SK-N-SH (cell line): ENCODE measurements at regions not wholly inside any gene's neighbourhood (a gene's known extent, or its start where the extent isn't known, plus 50 kb on each side); places are given as distances from the start of the nearest gene placed in this dataset.

Source experiments
- CTCF ChIA-PET: fragments of 300-600, 350-600 bp; formaldehyde crosslinking; extraction: SDS; loops from one replicate; lab custom pipeline; 2021; lab: Yijun Ruan, JAX
- POLR2A ChIA-PET: fragments of 350-600 bp; sonication (Branson Sonifier 250); formaldehyde crosslinking; extraction: SDS; loops from one replicate; lab custom pipeline; 2020; ENCODE audit warnings: antibody characterized with exemption, inconsistent platforms; lab: Yijun Ruan, JAX
- DNase-seq: peaks from one replicate; pipeline ENCODE4 v3.0.0; 2012
- H2AFZ ChIP-seq: fragments of 200-600 bp; sonication (generic); 2 replicates; pipeline ENCODE4 v1.8.1; 2016; ENCODE audit warnings: antibody characterized with exemption, mild to moderate bottlenecking, low read depth
- H3F3A ChIP-seq: fragments of 200-600 bp; sonication (generic); replicated peaks from 2 replicates; pipeline ENCODE3; 2016; ENCODE audit warnings: antibody characterized with exemption, mild to moderate bottlenecking; ENCODE audit not compliant: insufficient read depth
- H3K27ac ChIP-seq, 2 experiments: fragments of 200-500 bp in 1 of 2; fragments of 200-600 bp in 1 of 2; sonication (Bioruptor generic) in 1 of 2; sonication (generic), shearing (Covaris generic) in 1 of 2; 2 replicates each; pipeline versions ENCODE4 v1.5.1 to v1.6.1; 2014 to 2016; ENCODE audit warnings: low read depth in 2 of 2, inconsistent platforms in 1 of 2, low read length in 1 of 2, mild to moderate bottlenecking in 1 of 2, mixed read lengths in 1 of 2
- H3K27me3 ChIP-seq: fragments of 200-600 bp; sonication (generic), shearing (Covaris generic); 2 replicates; pipeline ENCODE4 v1.6.1; 2016; ENCODE audit warnings: mixed run types; ENCODE audit not compliant: insufficient read depth
- H3K36me3 ChIP-seq, 2 experiments: fragments of 200-500 bp in 1 of 2; fragments of 200-600 bp in 1 of 2; sonication (Bioruptor generic) in 1 of 2; sonication (generic) in 1 of 2; replicated peaks in 1 of 2; 2 replicates each; pipeline versions ENCODE3 to v1.5.1; 2014 to 2016; ENCODE audit warnings: low read length in 1 of 2, mild to moderate bottlenecking in 1 of 2; ENCODE audit not compliant: insufficient read depth in 2 of 2, control insufficient read depth in 1 of 2
- H3K4me1 ChIP-seq, 2 experiments: fragments of 200-500 bp in 1 of 2; fragments of 200-600 bp in 1 of 2; sonication (Bioruptor generic) in 1 of 2; sonication (generic), shearing (Covaris generic) in 1 of 2; 2 replicates each; pipeline versions ENCODE4 v1.5.1 to v1.6.1; 2014 to 2016; ENCODE audit warnings: low read depth in 1 of 2, low read length in 1 of 2, mixed run types in 1 of 2; ENCODE audit not compliant: insufficient read depth in 2 of 2, control insufficient read depth in 1 of 2
- H3K4me2 ChIP-seq: fragments of 200-600 bp; sonication (generic), shearing (Covaris generic); 2 replicates; pipeline ENCODE4 v1.6.1; 2017; ENCODE audit warnings: mixed run types
- H3K4me3 ChIP-seq, 2 experiments: fragments of 200-500 bp in 1 of 2; fragments of 200-600 bp in 1 of 2; sonication (Bioruptor generic) in 1 of 2; sonication (generic), shearing (Covaris generic) in 1 of 2; 2 replicates each; pipeline versions ENCODE4 v1.5.1 to v1.8.1; 2014 to 2016; ENCODE audit warnings: low read depth in 2 of 2, inconsistent platforms in 1 of 2, low read length in 1 of 2, mild to moderate bottlenecking in 1 of 2, mixed read lengths in 1 of 2, moderate library complexity in 1 of 2
- H3K79me2 ChIP-seq: fragments of 200-600 bp; sonication (generic); 2 replicates; pipeline ENCODE4 v1.8.1; 2017; ENCODE audit warnings: mild to moderate bottlenecking; ENCODE audit not compliant: insufficient read depth
- H3K9ac ChIP-seq: fragments of 200-600 bp; sonication (generic); 2 replicates; pipeline ENCODE4 v1.6.1; 2017; ENCODE audit warnings: mixed run types
- H3K9me2 ChIP-seq: fragments of 200-600 bp; sonication (generic); 2 replicates; pipeline ENCODE4 v1.6.1; 2017; ENCODE audit warnings: mixed run types
- H3K9me3 ChIP-seq: fragments of 200-600 bp; sonication (generic); 2 replicates; pipeline ENCODE4 v1.6.1; 2017; ENCODE audit warnings: mixed run types, mild to moderate bottlenecking, moderate library complexity
- H4K20me1 ChIP-seq: fragments of 200-600 bp; sonication (generic); 2 replicates; pipeline ENCODE4 v1.6.1; 2017; ENCODE audit warnings: mild to moderate bottlenecking, mixed run types; ENCODE audit not compliant: insufficient read depth
- CHD2 ChIP-seq: fragments of 150-350 bp; IDR thresholded peaks from 2 replicates; pipeline ENCODE4 v1.6.1; 2018; ENCODE audit warnings: low read length; ENCODE audit not compliant: partially characterized antibody
- FOXJ3 ChIP-seq: sonication (generic); formaldehyde crosslinking; IDR thresholded peaks from 2 replicates; pipeline ENCODE4 v1.5.1; 2020; ENCODE audit warnings: mild to moderate bottlenecking, missing genetic modification reagents
- FOXM1 ChIP-seq: IDR thresholded peaks from 2 replicates; pipeline ENCODE4 v1.4.0; 2012; ENCODE audit warnings: low read depth, mild to moderate bottlenecking
- GATA2 ChIP-seq: sonication (generic); formaldehyde crosslinking; IDR thresholded peaks from 2 replicates; pipeline ENCODE4 v1.5.0; 2020; ENCODE audit warnings: mild to moderate bottlenecking, missing genetic modification reagents
- MEF2A ChIP-seq: IDR thresholded peaks from 2 replicates; pipeline ENCODE4 v1.4.0; 2012; ENCODE audit warnings: low read depth, borderline replicate concordance
- MXI1 ChIP-seq: IDR thresholded peaks from 2 replicates; pipeline ENCODE4 v1.6.1; 2012; ENCODE audit warnings: mild to moderate bottlenecking, low read depth, low read length, improper control_type of control experiment
- NRF1 ChIP-seq: IDR thresholded peaks from 2 replicates; pipeline ENCODE4 v1.6.1; 2012; ENCODE audit warnings: low read depth, mild to moderate bottlenecking, low read length
- POLR2AphosphoS5 ChIP-seq: IDR thresholded peaks from 2 replicates; pipeline ENCODE4 v1.6.1; 2012; ENCODE audit warnings: low read depth, low read length
- RFX5 ChIP-seq: IDR thresholded peaks from 2 replicates; pipeline ENCODE4 v1.6.1; 2012; ENCODE audit warnings: mild to moderate bottlenecking, improper control_type of control experiment, low read length
- RXRA ChIP-seq: IDR thresholded peaks from 2 replicates; pipeline ENCODE4 v1.4.0; 2012; ENCODE audit warnings: low read depth, mild to moderate bottlenecking, borderline replicate concordance
- SMC3 ChIP-seq: IDR thresholded peaks from 2 replicates; pipeline ENCODE4 v1.6.1; 2012; ENCODE audit warnings: low read depth, low read length, improper control_type of control experiment
- TAF1 ChIP-seq: IDR thresholded peaks from 2 replicates; pipeline ENCODE4 v1.6.1; 2012; ENCODE audit warnings: low read depth, mild to moderate bottlenecking, low read length, moderate library complexity, borderline replicate concordance
- TCF12 ChIP-seq: IDR thresholded peaks from 2 replicates; pipeline ENCODE4 v1.4.0; 2012
- TEAD4 ChIP-seq: IDR thresholded peaks from 2 replicates; pipeline ENCODE4 v1.4.0; 2012; ENCODE audit warnings: mild to moderate bottlenecking, borderline replicate concordance; ENCODE audit not compliant: insufficient read depth
- YY1 ChIP-seq: IDR thresholded peaks from 2 replicates; pipeline ENCODE4 v1.4.0; 2012; ENCODE audit warnings: low read depth, mild to moderate bottlenecking
- WGBS: methylation state at CpG from one replicate; pipeline ENCODE4 v1.1.6; 2017; ENCODE audit warnings: low lambda C conversion rate; 5-methylcytosine and 5-hydroxymethylcytosine counted together
- TF ChIP-seq, protein P1 (sequence below): fragments of 150-350 bp; IDR thresholded peaks from 2 replicates; pipeline ENCODE4 v1.6.1; 2016; ENCODE audit warnings: mild to moderate bottlenecking, low read depth, low read length
- TF ChIP-seq, protein P2 (sequence below): IDR thresholded peaks from 2 replicates; pipeline ENCODE4 v1.4.0; 2012; ENCODE audit warnings: low read depth
- TF ChIP-seq, protein P3 (sequence below): IDR thresholded peaks from 2 replicates; pipeline ENCODE4; 2012
- TF ChIP-seq, protein P4 (sequence below): fragments of 200-600 bp; sonication (generic); IDR thresholded peaks from 2 replicates; pipeline ENCODE4 v1.6.1; 2017; ENCODE audit warnings: antibody characterized with exemption, mild to moderate bottlenecking, moderate library complexity
- TF ChIP-seq, protein P5 (sequence below): fragments of 150-350 bp; IDR thresholded peaks from 2 replicates; pipeline ENCODE4 v1.6.1; 2017; ENCODE audit warnings: antibody characterized with exemption, low read length, low read depth, borderline replicate concordance

DNA sequence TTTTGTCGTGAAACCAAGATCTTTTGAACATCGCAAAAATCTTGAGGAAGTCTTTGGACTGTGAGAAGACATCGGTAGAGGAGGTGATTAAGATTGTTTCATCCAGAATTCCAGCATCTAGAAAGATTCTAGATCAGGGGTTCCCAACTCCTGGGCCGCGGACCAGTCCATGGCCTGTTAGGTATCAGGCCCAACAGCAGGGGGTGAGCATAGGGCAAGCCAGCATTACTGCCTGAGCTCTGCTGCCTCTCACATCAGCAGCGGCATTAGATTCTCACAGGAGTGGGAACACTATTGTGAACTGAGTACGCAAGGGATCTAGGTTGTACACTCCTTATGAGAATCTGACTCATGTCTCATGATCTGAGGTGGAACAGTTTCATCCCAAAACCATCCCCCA lies 600.6 kb upstream of the CDH11 start:
- no peak overlapping the region for H3K27ac ChIP-seq
- no peaks in the 10 kb centered on the region for H3K79me2 ChIP-seq
- TF ChIP-seq TAF1 = no peak
- TF ChIP-seq MEF2A = no peak
- no peak for TF ChIP-seq FOXJ3 (CRISPR knock-in tag)
- TF ChIP-seq, protein P1, sequence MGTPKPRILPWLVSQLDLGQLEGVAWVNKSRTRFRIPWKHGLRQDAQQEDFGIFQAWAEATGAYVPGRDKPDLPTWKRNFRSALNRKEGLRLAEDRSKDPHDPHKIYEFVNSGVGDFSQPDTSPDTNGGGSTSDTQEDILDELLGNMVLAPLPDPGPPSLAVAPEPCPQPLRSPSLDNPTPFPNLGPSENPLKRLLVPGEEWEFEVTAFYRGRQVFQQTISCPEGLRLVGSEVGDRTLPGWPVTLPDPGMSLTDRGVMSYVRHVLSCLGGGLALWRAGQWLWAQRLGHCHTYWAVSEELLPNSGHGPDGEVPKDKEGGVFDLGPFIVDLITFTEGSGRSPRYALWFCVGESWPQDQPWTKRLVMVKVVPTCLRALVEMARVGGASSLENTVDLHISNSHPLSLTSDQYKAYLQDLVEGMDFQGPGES = no peak
- TF ChIP-seq RXRA = no peak
- TF ChIP-seq, protein P2, sequence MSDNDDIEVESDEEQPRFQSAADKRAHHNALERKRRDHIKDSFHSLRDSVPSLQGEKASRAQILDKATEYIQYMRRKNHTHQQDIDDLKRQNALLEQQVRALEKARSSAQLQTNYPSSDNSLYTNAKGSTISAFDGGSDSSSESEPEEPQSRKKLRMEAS = no peak
- TF ChIP-seq YY1 = no peak
- no peak for TF ChIP-seq CHD2
- TF ChIP-seq, all 33 proteins: peak for 0
- H4K20me1 ChIP-seq = no peaks in the 10 kb centered on the region
- no peak overlapping the region for H2AFZ ChIP-seq
- no peaks in the 10 kb centered on the region for H3K9me2 ChIP-seq
- H3F3A ChIP-seq = peaks cover 6% of the 10 kb centered on the region
- no peaks in the 10 kb centered on the region for H3K9me3 ChIP-seq
- ChIA-PET CTCF (no interaction called here), POLR2A (no interaction called here)
- H3K9ac ChIP-seq = no peak overlapping the region
- no peak for DNase-seq
- no peak overlapping the region for H3K4me2 ChIP-seq
- H3K4me3 ChIP-seq = no peak overlapping the region
- 80% methylated on average over 7 of the region's 7 CpGs for WGBS
- peaks cover 2 to 5% of the 10 kb centered on the region in 2 experiments; a peak in 2 of 4 replicates for H3K4me1 ChIP-seq
- H3K36me3 ChIP-seq = no peaks in the 10 kb centered on the region
- no peaks in the 10 kb centered on the region for H3K27me3 ChIP-seq

DNA sequence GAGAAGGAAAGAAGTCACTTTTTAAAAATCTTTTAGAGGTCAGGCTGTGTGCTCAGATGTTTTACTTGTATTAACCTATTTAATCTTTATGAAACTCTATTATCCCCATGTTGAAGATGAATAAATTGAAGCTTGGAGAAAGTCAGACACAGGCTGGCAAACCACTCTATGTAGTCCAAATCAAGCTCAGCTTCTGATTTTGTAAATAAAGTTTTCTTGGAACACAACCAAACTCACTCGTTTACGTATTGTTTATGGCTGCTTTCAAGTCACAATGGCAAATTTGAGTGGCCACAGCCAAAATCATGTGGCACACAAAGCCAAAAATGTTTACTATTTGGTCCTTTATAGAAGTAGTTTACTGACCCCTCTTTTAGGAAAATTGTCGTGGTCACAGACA lies 596.0 kb upstream of the CDH11 start:
- 49% methylated on average over 3 of the region's 3 CpGs for WGBS
- Histone ChIP-seq H3K9me2 (no peaks in the 10 kb centered on the region), H3K4me1 (no peaks in the 10 kb centered on the region), H3K36me3 (no peaks in the 10 kb centered on the region), H3F3A (no peaks in the 10 kb centered on the region), H3K79me2 (no peaks in the 10 kb centered on the region), H2AFZ (no peak overlapping the region), H3K9ac (no peak overlapping the region), H3K9me3 (no peaks in the 10 kb centered on the region), H3K4me3 (no peak overlapping the region), H3K27me3 (no peaks in the 10 kb centered on the region; the same call in 1 of the 2 replicates)
- POLR2A ChIA-PET = no interaction called here
- DNase-seq = no peak
- no peak for TF ChIP-seq TAF1
- no peak for TF ChIP-seq TCF12
- no peak for TF ChIP-seq FOXJ3 (CRISPR knock-in tag)
- TF ChIP-seq MXI1 = no peak
- TF ChIP-seq, protein P3, sequence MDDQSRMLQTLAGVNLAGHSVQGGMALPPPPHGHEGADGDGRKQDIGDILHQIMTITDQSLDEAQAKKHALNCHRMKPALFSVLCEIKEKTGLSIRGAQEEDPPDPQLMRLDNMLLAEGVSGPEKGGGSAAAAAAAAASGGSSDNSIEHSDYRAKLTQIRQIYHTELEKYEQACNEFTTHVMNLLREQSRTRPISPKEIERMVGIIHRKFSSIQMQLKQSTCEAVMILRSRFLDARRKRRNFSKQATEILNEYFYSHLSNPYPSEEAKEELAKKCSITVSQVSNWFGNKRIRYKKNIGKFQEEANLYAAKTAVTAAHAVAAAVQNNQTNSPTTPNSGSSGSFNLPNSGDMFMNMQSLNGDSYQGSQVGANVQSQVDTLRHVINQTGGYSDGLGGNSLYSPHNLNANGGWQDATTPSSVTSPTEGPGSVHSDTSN = no peak
- no peak for TF ChIP-seq POLR2AphosphoS5
- no peak for TF ChIP-seq YY1
- no peak for TF ChIP-seq RFX5
- TF ChIP-seq NRF1 = no peak
- TF ChIP-seq TEAD4 = no peak
- TF ChIP-seq MEF2A = no peak
- TF ChIP-seq, protein P4, sequence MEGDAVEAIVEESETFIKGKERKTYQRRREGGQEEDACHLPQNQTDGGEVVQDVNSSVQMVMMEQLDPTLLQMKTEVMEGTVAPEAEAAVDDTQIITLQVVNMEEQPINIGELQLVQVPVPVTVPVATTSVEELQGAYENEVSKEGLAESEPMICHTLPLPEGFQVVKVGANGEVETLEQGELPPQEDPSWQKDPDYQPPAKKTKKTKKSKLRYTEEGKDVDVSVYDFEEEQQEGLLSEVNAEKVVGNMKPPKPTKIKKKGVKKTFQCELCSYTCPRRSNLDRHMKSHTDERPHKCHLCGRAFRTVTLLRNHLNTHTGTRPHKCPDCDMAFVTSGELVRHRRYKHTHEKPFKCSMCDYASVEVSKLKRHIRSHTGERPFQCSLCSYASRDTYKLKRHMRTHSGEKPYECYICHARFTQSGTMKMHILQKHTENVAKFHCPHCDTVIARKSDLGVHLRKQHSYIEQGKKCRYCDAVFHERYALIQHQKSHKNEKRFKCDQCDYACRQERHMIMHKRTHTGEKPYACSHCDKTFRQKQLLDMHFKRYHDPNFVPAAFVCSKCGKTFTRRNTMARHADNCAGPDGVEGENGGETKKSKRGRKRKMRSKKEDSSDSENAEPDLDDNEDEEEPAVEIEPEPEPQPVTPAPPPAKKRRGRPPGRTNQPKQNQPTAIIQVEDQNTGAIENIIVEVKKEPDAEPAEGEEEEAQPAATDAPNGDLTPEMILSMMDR = no peak
- TF ChIP-seq GATA2 (CRISPR knock-in tag) = no peak
- TF ChIP-seq, protein P5, sequence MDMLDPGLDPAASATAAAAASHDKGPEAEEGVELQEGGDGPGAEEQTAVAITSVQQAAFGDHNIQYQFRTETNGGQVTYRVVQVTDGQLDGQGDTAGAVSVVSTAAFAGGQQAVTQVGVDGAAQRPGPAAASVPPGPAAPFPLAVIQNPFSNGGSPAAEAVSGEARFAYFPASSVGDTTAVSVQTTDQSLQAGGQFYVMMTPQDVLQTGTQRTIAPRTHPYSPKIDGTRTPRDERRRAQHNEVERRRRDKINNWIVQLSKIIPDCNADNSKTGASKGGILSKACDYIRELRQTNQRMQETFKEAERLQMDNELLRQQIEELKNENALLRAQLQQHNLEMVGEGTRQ = no peak
- TF ChIP-seq CHD2 = no peak
- TF ChIP-seq FOXM1 = no peak
- no peak for TF ChIP-seq SMC3
- TF ChIP-seq, all 33 proteins: peak for 0
- H4K20me1 ChIP-seq = no peaks in the 10 kb centered on the region
- H3K27ac ChIP-seq = no peak overlapping the region
- no peak overlapping the region for H3K4me2 ChIP-seq
- CTCF ChIA-PET = no interaction called here
